ENCODE measurements at regions not wholly inside any gene's neighbourhood (a gene's known extent, or its start where the extent isn't known, plus 50 kb on each side); places are given as distances from the start of the nearest gene placed in this dataset.

DNA sequence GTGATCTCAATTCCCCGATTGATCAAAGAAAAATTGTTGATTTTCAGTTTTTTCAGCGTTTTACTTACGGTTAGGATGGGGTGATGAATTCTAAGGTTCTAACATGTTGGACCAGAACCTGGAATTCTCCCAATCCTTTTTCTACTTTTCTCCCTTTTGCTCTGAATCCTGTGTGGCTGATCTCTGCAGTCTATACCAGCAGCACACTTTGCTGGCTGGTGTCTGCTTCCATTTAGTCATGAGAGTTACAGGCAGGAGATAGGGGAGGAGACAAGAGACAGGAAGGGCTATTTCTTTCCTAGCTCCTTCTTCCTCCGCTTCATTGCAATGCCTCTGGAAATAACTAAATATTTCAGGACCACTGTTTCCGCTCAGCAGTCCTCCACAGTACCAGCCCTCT, 623.9 kb downstream of the CENPC start:
- Histone ChIP-seq H4K20me1 (ENCODE audit: control insufficient read depth, extremely low read depth, insufficient read depth, low read length) (no peaks in the 10 kb centered on the region), H3K9me3 (ENCODE audit: control insufficient read depth, insufficient read depth, low read depth, low read length) (no peaks in the 10 kb centered on the region), H3K27me3 (ENCODE audit: control insufficient read depth, insufficient read depth, low read length) (no peaks in the 10 kb centered on the region), H3K4me2 (ENCODE audit: extremely low read depth, insufficient read depth, low read length) (no peak overlapping the region), H2AFZ (ENCODE audit: low read length) (no peak overlapping the region), H3K4me3 (replicated peaks in 1 of 4; ENCODE audit: control extremely low read depth in 1 of 4, insufficient read depth in 1 of 4, low read depth in 3 of 4, low read length in 4 of 4) (no peak overlapping the region), H3K27ac (ENCODE audit: insufficient read depth, low read length) (no peak overlapping the region), H3K36me3 (ENCODE audit: control insufficient read depth, insufficient read depth, low read length) (no peaks in the 10 kb centered on the region), H3K9ac (ENCODE audit: insufficient read depth, low read length) (no peak overlapping the region), H3K4me1 (ENCODE audit: control insufficient read depth, extremely low read depth, insufficient read depth, low read length) (no peaks in the 10 kb centered on the region), H3K79me2 (ENCODE audit: control insufficient read depth, insufficient read depth, low read length) (no peaks in the 10 kb centered on the region)
- no peak for TF ChIP-seq EZH2 (IDR thresholded peaks at IDR 0.05; ENCODE audit: low read length, missing control alignments)
- TF ChIP-seq CTCF (conservative IDR thresholded peaks at IDR 0.05 in 1 of 2, IDR thresholded peaks at IDR 0.05 in 1 of 2; ENCODE audit: low read depth in 1 of 2, low read length in 2 of 2): no peak
- DNase-seq (ENCODE audit: low read depth in 2 of 2): no peak

- DNase-seq (ENCODE audit: low read depth in 2 of 2): no peak
- no peaks in the 10 kb centered on the region for H3K36me3 ChIP-seq (ENCODE audit: control insufficient read depth, insufficient read depth, low read length)
- no peaks in the 10 kb centered on the region for H3K4me1 ChIP-seq (ENCODE audit: control insufficient read depth, extremely low read depth, insufficient read depth, low read length)
- H3K4me2 ChIP-seq (ENCODE audit: extremely low read depth, insufficient read depth, low read length): no peak overlapping the region
- no peaks in the 10 kb centered on the region for H4K20me1 ChIP-seq (ENCODE audit: control insufficient read depth, extremely low read depth, insufficient read depth, low read length)
- no peaks in the 10 kb centered on the region for H3K27me3 ChIP-seq (ENCODE audit: control insufficient read depth, insufficient read depth, low read length)
- no peak overlapping the region for H3K27ac ChIP-seq (ENCODE audit: insufficient read depth, low read length)
- TF ChIP-seq CTCF (conservative IDR thresholded peaks at IDR 0.05 in 1 of 2, IDR thresholded peaks at IDR 0.05 in 1 of 2; ENCODE audit: low read depth in 1 of 2, low read length in 2 of 2) (no peak), EZH2 (IDR thresholded peaks at IDR 0.05; ENCODE audit: low read length, missing control alignments) (no peak)
- no peak overlapping the region for H3K4me3 ChIP-seq (replicated peaks in 1 of 4; ENCODE audit: control extremely low read depth in 1 of 4, insufficient read depth in 1 of 4, low read depth in 3 of 4, low read length in 4 of 4)
- H2AFZ ChIP-seq (ENCODE audit: low read length): no peak overlapping the region
- no peak overlapping the region for H3K9ac ChIP-seq (ENCODE audit: insufficient read depth, low read length)
- no peaks in the 10 kb centered on the region for H3K79me2 ChIP-seq (ENCODE audit: control insufficient read depth, insufficient read depth, low read length)
- H3K9me3 ChIP-seq (ENCODE audit: control insufficient read depth, insufficient read depth, low read depth, low read length): no peaks in the 10 kb centered on the region
These were observed 624.8 kb downstream of the CENPC start for GRCh38 chr4:66920514-66920913.

DNA sequence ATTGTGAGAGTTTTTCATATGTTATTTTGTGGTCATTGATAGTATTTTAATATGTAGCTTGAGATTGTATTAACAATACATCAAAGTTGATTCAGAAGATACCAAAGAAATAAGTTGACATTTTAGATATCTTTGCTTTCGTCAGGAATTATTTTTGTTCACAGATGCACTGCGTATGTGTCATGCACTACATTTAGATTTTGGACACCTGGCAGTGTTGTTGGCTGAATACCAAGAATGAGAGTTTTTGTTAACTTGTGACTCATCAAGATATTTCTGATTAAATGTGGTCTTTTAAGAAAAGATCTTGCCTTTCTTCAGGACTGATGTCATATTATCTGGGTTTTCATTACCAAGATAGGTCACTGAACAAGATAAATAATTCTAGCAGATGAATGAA, 633.4 kb downstream of the CENPC start:
- no peaks in the 10 kb centered on the region for H3K27me3 ChIP-seq (ENCODE audit: control insufficient read depth, insufficient read depth, low read length)
- no peaks in the 10 kb centered on the region for H3K4me1 ChIP-seq (ENCODE audit: control insufficient read depth, extremely low read depth, insufficient read depth, low read length)
- no peak overlapping the region for H3K4me2 ChIP-seq (ENCODE audit: extremely low read depth, insufficient read depth, low read length)
- H3K79me2 ChIP-seq (ENCODE audit: control insufficient read depth, insufficient read depth, low read length): no peaks in the 10 kb centered on the region
- no peak overlapping the region for H2AFZ ChIP-seq (ENCODE audit: low read length)
- H3K4me3 ChIP-seq (replicated peaks in 1 of 4; ENCODE audit: control extremely low read depth in 1 of 4, insufficient read depth in 1 of 4, low read depth in 3 of 4, low read length in 4 of 4): no peak overlapping the region
- TF ChIP-seq EZH2 (IDR thresholded peaks at IDR 0.05; ENCODE audit: low read length, missing control alignments) (no peak), CTCF (conservative IDR thresholded peaks at IDR 0.05 in 1 of 2, IDR thresholded peaks at IDR 0.05 in 1 of 2; ENCODE audit: low read depth in 1 of 2, low read length in 2 of 2) (no peak)
- H4K20me1 ChIP-seq (ENCODE audit: control insufficient read depth, extremely low read depth, insufficient read depth, low read length): no peaks in the 10 kb centered on the region
- H3K27ac ChIP-seq (ENCODE audit: insufficient read depth, low read length): no peak overlapping the region
- no peak overlapping the region for H3K9ac ChIP-seq (ENCODE audit: insufficient read depth, low read length)
- peak in 1 of 2 donors; percentile 95 for DNase-seq (ENCODE audit: low read depth in 2 of 2)
- H3K36me3 ChIP-seq (ENCODE audit: control insufficient read depth, insufficient read depth, low read length): no peaks in the 10 kb centered on the region
- no peaks in the 10 kb centered on the region for H3K9me3 ChIP-seq (ENCODE audit: control insufficient read depth, insufficient read depth, low read depth, low read length)
